Lower leg skin (tissue), 4 donors: ENCODE measurements at regions not wholly inside any gene's neighbourhood (a gene's known extent, or its start where the extent isn't known, plus 50 kb on each side); places are given as distances from the start of the nearest gene placed in this dataset.

Experiments used
- DNase-seq, 2 donors: peaks; one replicate each; pipeline ENCODE4 v3.0.0-alpha.2; 2019; ENCODE audit warnings: low spot score in 2 of 2
- H3K4me3 ChIP-seq: fragments of 200-600 bp; sonication (generic); 2 replicates; pipeline ENCODE4 v1.5.1; 2017; ENCODE audit warnings: mild to moderate bottlenecking, low read depth; ENCODE audit not compliant: poor library complexity, severe bottlenecking
- POLR2A ChIP-seq, 2 donors: fragments of 450-650 bp; IDR thresholded peaks; one replicate each; pipeline ENCODE4 v1.6.1; 2016 to 2017; ENCODE audit warnings: antibody characterized with exemption in 2 of 2, mild to moderate bottlenecking in 1 of 2, moderate library complexity in 1 of 2
- WGBS, 2 donors: methylation state at CpG; one replicate each; pipeline ENCODE4 v1.1.5; 2018; 5-methylcytosine and 5-hydroxymethylcytosine counted together
- intact Hi-C: fragments of 100-400 bp; cut with DNase I; formaldehyde crosslinking; loops from one replicate; pipeline ENCODE4 v1.15.0; 2023; ENCODE audit warnings: low total_unique reads
- TF ChIP-seq, protein P1 (sequence below), 3 donors: fragments of 450-650 bp; IDR thresholded peaks; one replicate each; pipeline ENCODE4 v1.5.1; 2016; ENCODE audit warnings: antibody characterized with exemption in 3 of 3, mild to moderate bottlenecking in 3 of 3, moderate library complexity in 2 of 3

DNA sequence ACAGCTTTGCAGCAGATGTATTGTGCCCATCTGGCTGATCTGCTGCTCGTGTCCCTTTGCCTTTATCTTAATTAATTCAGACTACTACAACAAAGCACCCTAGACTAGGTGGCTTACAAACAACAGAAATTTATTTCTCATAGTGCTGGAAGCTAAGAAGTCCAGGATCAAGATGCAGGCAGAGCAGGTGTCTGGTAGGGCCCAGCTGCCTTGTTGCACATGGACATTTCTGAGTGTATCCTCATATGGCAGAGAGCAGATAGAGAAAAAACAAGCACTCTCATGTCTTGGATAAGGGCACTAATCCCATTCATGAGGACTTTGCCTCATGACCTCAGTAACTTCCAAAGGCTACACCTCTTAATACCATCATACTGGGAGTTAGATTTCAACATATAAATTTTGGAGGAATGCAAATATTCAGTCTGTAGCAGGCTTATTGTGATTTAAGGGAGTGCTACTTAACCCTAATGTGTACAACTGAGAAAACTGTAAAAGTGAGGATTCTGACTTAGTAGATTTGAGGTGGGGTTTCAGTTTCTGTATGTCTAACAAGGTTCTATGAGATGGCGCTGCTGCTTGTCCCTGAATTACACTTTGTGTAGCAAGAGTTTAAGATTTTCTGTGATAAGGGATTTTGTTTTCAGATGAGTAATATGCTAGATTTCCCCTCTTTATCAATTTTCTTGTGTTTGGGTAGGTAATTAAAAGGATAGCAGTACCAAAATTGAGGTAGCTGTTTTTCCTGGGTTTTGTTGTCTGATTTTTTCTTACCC is 473.2 kb upstream of the TECRL start:
- intact Hi-C loops, result no loop called here
- no peak for DNase-seq
- 69 to 73% methylated on average over 2 of the region's 2 CpGs for WGBS, 2 donors
- TF ChIP-seq POLR2A (IDR thresholded peaks at IDR 0.05), result no peak
- TF ChIP-seq, protein P1, sequence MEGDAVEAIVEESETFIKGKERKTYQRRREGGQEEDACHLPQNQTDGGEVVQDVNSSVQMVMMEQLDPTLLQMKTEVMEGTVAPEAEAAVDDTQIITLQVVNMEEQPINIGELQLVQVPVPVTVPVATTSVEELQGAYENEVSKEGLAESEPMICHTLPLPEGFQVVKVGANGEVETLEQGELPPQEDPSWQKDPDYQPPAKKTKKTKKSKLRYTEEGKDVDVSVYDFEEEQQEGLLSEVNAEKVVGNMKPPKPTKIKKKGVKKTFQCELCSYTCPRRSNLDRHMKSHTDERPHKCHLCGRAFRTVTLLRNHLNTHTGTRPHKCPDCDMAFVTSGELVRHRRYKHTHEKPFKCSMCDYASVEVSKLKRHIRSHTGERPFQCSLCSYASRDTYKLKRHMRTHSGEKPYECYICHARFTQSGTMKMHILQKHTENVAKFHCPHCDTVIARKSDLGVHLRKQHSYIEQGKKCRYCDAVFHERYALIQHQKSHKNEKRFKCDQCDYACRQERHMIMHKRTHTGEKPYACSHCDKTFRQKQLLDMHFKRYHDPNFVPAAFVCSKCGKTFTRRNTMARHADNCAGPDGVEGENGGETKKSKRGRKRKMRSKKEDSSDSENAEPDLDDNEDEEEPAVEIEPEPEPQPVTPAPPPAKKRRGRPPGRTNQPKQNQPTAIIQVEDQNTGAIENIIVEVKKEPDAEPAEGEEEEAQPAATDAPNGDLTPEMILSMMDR (IDR thresholded peaks at IDR 0.05), result no peak
- H3K4me3 ChIP-seq, result no peak overlapping the region

DNA sequence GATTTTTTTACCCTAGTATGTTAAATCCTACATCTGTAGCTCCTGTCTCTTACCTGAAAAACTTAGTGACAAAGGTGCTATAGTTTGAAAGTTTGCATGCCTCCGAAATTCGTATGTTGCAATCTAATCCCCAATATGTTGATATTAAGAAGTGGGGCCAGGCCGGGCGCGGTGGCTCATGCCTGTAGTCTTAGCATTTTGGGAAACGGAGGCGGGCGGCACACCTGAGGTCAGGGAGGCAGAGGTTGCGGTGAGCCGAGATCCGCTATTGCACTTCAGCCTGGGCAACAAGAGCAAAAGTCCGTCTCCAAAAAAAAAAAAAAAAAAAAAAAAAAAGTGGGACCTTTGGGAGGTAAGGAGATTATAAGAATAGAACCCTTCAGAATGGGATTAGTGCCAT is 471.3 kb upstream of the TECRL start:
- intact Hi-C loops, result no loop called here
- DNase-seq, result no peak
- WGBS, 2 donors, result 91 to 96% methylated on average over 12 of the region's 12 CpGs
- no peak overlapping the region for H3K4me3 ChIP-seq
- TF ChIP-seq, protein P1 (IDR thresholded peaks at IDR 0.05), result no peak

DNA sequence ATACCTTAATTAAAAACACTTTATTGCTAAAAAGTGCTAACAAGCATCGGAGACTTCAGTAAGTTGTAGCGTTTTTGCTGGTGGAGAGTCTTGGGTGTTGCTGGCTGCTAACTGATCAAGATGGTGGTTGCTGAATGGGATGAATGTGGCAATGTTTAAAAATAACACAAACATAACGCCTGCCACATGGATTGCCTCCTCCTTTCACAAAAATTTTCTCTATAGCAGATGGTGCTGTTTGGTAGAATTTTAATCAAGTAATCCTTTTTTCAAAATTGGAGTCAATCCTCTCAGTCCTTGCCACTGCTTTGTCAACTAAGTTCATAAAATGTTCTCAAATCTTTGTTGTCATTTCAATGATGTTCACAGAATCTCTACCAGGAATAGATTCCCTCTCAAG is 466.8 kb upstream of the TECRL start:
- WGBS, 2 donors, result 73 to 80% methylated on average over 3 of the region's 3 CpGs
- intact Hi-C loops, result no loop called here
- DNase-seq, result no peak
- H3K4me3 ChIP-seq, result no peak overlapping the region
- TF ChIP-seq, protein P1 (IDR thresholded peaks at IDR 0.05), result no peak
- no peak for TF ChIP-seq POLR2A (IDR thresholded peaks at IDR 0.05)

DNA sequence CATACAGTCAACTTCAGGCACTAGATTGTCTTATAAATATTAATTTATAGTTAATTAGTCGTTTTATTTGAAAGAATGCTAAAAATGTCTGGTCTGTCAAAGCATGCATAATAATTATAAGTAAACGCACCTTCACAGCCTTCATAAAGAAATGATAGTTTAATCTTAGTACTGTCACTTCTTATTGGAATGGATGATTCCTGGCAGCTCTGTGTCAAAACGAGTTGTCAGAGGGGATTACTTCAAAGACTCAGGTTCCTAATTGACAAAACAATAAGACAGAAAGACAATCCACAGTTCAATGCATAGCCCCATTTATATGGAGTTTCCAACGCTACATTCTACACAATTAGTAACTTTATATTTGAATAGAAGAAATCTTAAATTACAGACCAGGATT is 461.3 kb upstream of the TECRL start:
- 41 to 56% methylated on average over 4 of the region's 4 CpGs for WGBS, 2 donors
- no peak overlapping the region for H3K4me3 ChIP-seq
- intact Hi-C loops, result no loop called here
- no peak for TF ChIP-seq POLR2A (IDR thresholded peaks at IDR 0.05)
- TF ChIP-seq, protein P1 (IDR thresholded peaks at IDR 0.05), result no peak
- DNase-seq, result no peak

DNA sequence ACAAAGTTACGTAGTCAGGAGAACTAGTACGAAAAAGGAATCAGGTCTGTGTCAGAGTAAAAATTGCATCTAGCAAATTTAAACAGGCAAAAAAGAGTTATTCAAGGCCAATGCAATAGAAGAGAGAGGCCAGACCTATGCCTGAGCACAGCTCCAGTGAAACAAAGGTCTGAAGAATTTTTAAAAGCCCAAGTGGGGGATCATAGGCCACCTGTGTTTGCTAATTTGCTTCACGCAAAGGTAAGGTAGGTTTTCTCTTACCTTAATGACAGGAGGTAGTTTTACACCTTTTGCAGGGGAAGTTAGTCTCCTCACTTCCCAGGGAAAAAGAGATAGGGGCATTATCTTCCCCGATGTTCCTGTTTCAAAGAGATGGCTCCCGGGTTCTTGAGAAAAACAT is 448.6 kb upstream of the TECRL start:
- no peak for DNase-seq
- intact Hi-C loops, result no loop called here
- 64 to 68% methylated on average over 5 of the region's 5 CpGs for WGBS, 2 donors
- TF ChIP-seq POLR2A (IDR thresholded peaks at IDR 0.05), result no peak
- TF ChIP-seq, protein P1 (IDR thresholded peaks at IDR 0.05), result no peak
- H3K4me3 ChIP-seq, result no peak overlapping the region

DNA sequence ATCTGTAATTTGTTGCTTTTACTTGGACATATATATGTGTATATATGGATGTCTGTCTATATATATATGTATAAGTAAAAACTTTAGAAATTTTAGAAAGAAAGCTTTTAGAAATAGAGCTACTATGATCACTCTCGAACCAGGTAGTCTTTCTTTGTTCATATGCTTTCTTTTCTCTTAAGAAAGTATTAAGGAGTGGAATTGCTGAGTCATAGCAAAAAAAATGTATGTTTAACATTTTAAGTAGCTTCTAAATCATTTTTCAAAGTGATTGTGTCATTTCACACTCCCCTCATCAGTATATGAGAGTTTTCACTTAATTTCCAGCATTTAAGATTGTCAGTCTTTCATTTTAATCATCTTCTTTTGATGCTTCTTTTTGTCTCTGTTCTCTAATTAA is 447.9 kb upstream of the TECRL start:
- H3K4me3 ChIP-seq, result no peak overlapping the region
- intact Hi-C loops, result no loop called here
- DNase-seq, result no peak
- WGBS, 2 donors, result 47 to 49% methylated on average over 1 of the region's 1 CpG
- TF ChIP-seq, protein P1 (IDR thresholded peaks at IDR 0.05), result no peak
- no peak for TF ChIP-seq POLR2A (IDR thresholded peaks at IDR 0.05)
